HG03066 (cell line): ENCODE measurements at regions not wholly inside any gene's neighbourhood (a gene's known extent, or its start where the extent isn't known, plus 50 kb on each side); places are given as distances from the start of the nearest gene placed in this dataset.

Experiments used
- ATAC-seq: cut with Tn5 transposase; IDR thresholded peaks from one replicate; pipeline ENCODE4 v1.9.1; 2021; ENCODE audit warnings: low read depth; ENCODE audit not compliant: unreplicated experiment

DNA sequence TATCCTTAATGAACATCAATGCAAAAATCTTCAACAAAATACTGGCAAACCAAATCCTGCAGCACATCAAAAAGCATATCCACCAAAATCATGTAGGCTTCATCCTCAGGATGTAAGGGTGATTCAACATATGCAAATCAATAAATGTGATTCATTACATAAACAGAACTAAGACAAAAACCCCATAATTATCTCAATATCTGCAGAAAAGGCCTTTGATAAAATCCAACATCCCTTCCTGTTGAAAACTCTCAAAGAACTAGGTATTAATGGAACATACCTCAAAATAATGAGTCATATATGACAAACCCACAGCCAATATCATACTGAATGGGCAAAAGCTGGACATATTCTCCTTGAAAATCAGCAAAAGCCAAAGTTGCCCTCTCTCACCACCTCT, 54.6 kb upstream of the DEPDC1 start:
- no peak for ATAC-seq

- no peak for ATAC-seq
Measured at GRCh38 chr1:68558321-68559026, 61.6 kb upstream of the DEPDC1 start.

DNA sequence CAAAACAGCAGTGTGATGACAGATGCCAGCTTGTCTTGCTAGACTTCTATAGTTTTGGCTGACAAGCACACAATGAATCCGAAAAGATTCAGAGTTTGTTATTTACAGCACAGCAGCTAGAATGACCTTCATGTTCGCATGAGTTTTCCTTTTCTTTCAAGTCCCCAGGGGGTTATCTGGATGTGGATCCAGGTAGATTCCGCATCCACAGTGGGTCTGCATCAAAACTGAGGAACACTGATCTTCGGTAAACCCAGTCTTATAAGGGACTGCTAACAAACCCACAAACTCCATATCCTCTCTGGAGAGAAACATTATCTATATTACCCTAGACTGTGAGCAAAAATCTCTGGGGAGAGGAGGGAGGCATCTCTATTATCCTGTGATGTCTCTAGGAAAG, 69.0 kb upstream of the DEPDC1 start:
- no peak for ATAC-seq

DNA sequence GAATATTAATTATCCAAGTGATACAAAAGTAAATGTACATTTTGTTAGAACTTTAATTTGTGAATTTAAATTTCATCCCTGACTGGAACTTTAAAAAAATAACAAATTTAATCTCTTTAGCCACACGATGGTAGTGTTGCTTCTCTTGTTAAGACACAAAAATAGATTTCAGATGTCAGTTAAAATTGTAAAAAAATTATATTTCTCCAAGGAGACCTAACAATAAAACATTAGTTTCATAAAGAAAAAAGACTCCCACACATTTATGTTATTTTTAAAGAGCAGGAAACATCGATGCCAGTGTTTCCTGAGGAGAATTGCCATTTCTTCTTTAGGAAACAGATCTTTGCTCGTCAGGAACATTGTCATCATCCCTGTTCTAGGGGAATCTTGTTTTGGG, 74.0 kb upstream of the DEPDC1 start:
- no peak for ATAC-seq

DNA sequence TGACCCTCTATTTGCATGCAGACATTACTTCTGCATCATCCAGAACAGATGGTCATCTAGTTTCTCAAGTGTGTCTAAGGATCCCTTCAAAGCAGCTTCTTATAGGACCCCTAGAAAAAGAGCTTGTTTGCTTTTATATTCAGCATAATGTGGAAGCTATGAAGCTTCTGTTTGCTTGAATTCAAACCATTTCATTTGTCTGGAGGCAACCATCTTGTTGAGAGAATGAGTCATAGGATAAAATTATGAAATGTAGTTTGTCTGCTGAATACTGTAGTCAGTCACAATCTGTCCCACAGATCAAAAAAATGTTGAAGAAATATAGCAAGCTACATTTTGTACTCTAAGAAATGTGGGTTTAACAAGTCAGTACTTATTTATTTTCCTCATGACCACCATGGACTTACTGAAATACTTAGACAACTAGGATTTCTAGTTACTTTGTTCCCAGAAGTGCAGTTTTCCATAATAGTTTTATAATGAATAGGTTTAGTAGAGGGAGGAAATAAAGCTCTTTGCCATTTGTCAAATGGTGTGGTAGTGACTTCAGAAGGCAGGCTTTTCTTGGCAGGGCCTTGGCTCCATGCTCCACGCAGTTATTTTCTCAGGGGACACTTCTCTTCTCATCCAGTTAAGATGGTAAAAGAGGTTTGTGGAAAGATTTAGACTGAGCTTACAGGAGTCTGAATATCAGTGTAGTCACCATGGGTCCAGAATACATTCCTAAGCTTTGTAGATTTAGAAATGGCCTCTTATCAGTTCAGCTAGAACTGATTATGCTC, 74.8 kb upstream of the DEPDC1 start:
- no peak for ATAC-seq

DNA sequence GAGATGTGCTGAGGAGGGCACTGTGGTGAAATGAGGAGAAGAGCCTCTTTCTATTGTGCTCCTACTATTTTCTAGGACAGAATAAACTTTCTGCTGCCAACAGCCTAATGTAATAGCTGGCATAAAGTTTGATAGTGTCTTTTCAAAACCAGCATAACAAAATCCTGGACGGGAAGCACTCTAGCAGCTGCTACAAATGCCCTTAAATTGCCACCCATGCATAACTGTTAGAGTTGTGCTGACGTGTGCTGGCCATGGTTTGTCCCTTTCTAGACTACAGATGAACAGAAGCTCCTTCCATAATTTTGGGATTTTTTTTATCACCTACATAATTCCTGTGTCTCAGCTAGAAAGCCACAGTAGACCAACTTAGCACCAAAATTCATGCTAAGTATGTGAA, 88.5 kb upstream of the DEPDC1 start:
- no peak for ATAC-seq

DNA sequence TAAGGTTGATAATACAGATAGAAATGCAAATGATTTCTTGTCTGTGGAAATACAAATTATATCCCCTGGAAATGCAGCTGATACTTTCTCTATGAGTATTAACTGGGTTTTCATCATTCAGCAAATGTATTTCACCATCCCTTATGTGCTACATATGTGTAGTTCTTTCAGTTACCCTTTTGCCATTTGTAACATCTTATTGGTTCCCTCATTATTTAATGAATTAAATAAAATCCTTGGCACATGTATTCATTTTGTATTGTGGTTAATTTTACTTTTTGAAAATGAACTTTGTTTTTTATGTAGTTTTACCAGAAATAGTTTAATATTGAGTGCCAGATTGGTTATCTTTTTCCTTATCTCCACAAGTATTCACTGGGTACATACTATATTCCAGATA, 89.9 kb upstream of the DEPDC1 start:
- no peak for ATAC-seq

- ATAC-seq: no peak
Measured at GRCh38 chr1:68588304-68588703, 91.4 kb upstream of the DEPDC1 start.

DNA sequence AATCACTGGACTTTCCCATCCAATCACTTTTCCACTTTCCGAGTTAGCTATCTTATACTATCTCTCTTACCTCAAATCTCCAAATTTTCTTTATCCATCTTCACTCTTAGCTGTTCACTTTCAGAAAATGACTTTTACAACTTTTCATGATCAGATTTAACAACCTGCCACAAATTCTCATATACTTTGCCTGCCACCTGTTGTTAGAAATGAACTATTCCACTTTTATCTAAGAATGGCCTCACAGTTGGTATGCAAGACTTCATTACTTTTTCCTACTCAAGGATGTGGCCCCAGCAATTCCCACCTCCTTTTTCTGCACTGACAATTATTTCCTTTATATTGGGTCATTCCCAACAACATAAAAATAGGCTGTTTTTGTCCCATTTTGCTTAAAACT, 93.6 kb upstream of the DEPDC1 start:
- no peak for ATAC-seq

- no peak for ATAC-seq
Measured at GRCh38 chr1:68594851-68595250, 98.0 kb upstream of the DEPDC1 start.

DNA sequence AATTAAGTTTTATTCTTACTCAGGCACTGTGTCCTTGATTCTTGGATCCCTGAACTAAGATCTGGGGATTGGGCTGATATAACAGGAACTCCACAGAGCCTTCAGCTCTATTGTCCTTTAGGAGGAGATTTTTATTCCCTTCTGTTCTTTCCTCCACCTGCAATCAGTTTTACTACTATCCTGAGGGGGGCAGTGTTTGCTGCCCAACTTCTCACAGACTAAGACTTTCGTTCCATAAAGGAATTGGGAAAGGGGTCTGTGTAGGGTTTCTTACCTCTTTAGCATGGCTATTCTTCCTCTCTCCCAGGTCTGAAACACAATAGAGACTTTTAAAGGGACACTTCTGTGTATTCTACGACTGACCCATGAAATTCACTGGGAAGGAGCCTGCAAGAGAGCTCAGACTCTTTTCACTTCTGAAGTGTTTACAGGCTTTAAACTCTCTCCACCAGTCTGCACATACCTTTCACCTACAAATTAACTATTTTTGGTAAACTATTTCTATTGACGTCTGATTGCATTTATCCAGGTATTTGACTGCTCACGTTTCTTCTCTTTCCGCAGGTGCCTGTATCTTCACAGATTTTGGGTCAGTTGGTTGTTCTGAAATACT, 103.3 kb upstream of the DEPDC1 start:
- ATAC-seq: no peak

GRCh38 chr1:68608289-68608688, 111.4 kb upstream of the DEPDC1 start:
- no peak for ATAC-seq

- no peak for ATAC-seq
Measured at GRCh38 chr1:68615312-68615711, 118.4 kb upstream of the DEPDC1 start.

- no peak for ATAC-seq
Measured at GRCh38 chr1:68617942-68618341, 121.1 kb upstream of the DEPDC1 start.

GRCh38 chr1:68620571-68620970, 123.7 kb upstream of the DEPDC1 start:
- no peak for ATAC-seq

GRCh38 chr1:68623700-68624099, 126.8 kb upstream of the DEPDC1 start:
- ATAC-seq: no peak

DNA sequence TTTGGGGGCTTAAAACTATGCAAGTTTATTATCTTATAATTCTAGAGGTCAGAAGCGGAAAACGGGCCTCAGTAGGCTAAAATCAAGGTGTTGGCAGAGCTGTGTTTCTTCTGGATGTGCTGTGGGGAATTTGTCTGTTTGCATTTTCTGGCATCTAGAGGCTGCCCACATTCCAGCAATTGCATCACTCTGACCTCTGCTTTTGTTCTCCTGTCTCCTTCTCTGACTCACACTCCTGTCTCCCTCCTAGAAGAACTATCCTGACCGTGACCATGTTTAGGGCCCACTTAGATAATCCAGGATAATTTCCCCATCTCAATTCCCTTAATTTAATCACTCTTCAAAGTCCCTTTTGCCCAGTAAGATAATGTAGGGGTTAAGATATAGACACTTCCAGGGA, 127.4 kb upstream of the DEPDC1 start:
- ATAC-seq: no peak

- ATAC-seq: no peak
Measured at GRCh38 chr1:68625624-68626023, 128.7 kb upstream of the DEPDC1 start.

GRCh38 chr1:68633141-68633919, 136.4 kb upstream of the DEPDC1 start:
- ATAC-seq: no peak

DNA sequence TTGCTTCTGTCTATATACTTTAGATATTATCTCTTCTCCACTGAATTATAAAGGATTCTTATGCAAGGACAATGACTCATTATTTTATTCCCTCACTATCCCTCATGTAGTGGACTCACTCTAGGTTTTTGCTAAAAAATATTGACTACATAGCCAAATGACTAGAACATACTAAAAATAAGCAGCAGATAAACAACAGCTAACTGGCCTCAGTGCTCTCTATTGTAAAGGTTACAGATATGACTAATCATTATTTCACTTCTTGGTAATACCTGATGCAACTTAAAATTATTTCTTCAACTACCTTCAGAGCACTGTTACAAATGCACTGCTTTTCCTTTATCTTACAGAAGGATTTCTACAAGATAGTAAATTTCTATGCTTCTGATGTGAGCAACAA, 147.6 kb upstream of the DEPDC1 start:
- ATAC-seq: no peak

DNA sequence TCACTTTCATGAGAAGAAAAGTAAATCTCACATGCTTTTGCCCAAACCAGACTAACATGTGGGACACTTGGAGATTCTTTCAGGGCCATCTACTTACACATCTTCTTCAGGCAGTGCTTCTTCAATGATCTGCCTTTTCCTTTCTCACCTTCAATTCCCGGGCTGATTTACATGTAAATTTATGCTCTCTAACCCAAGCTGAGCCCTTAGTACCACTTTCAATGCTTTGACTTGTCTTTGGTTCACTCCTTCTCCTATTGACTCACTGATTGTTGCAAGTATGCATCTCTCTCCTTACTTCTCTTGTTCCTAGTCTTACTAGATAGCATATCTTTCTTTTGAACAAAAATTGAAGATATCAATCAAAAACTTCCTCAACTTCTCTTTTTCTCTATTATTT, 154.2 kb upstream of the DEPDC1 start:
- no peak for ATAC-seq
